Endothelial cell of umbilical vein (primary cell): ENCODE measurements at regions not wholly inside any gene's neighbourhood (a gene's known extent, or its start where the extent isn't known, plus 50 kb on each side); places are given as distances from the start of the nearest gene placed in this dataset.

ENCODE experiments used
- BruUV-seq: library from RNA; stranded (reverse); fragments of 400-500 nt; replicated peaks from 2 replicates; lab custom pipeline; 2021; lab: Mats Ljungman, UMichigan
- CTCF ChIA-PET: fragments of 300-600, 350-600 bp; sonication (Branson Sonifier 250); formaldehyde crosslinking; loops from one replicate; lab custom pipeline; 2021; ENCODE audit warnings: antibody characterized with exemption, inconsistent platforms; lab: Charles Lee
- POLR2A ChIA-PET: fragments of 300-600, 350-600 bp; sonication (Branson Sonifier 250); formaldehyde crosslinking; loops from one replicate; lab custom pipeline; 2021; ENCODE audit warnings: antibody characterized with exemption, inconsistent platforms; lab: Charles Lee
- DNase-seq: peaks from one replicate; pipeline ENCODE4 v3.0.0-alpha.2; 2011; ENCODE audit warnings: low read depth, low spot score
- FAIRE-seq: peaks from 2 replicates; lab custom pipeline; 2011; peaks lifted over from hg19 to GRCh38; lab: Jason Lieb, UNC
- H2AFZ ChIP-seq: 2 replicates; pipeline ENCODE4 v1.6.0; 2012; ENCODE audit warnings: low read depth, low read length, control low read depth, inconsistent platforms
- H3K27ac ChIP-seq: 2 replicates; pipeline ENCODE4 v1.5.1; 2011; ENCODE audit warnings: low read depth, mild to moderate bottlenecking, control low read depth, low read length, moderate library complexity; ENCODE audit not compliant: insufficient read depth
- H3K27me3 ChIP-seq, 2 experiments: 2 replicates each; pipeline versions ENCODE4 v1.6.0 to v1.6.1; 2011; ENCODE audit warnings: low read length in 2 of 2, mixed read lengths in 1 of 2; ENCODE audit not compliant: control insufficient read depth in 2 of 2, insufficient read depth in 2 of 2
- H3K36me3 ChIP-seq, 2 experiments: 2 replicates in 1 of 2; 3 replicates in 1 of 2; pipeline ENCODE4 v1.5.1; 2011; ENCODE audit warnings: low read length in 2 of 2, mild to moderate bottlenecking in 1 of 2, moderate library complexity in 1 of 2; ENCODE audit not compliant: control insufficient read depth in 2 of 2, insufficient read depth in 2 of 2; ENCODE audit errors: extremely low read depth in 1 of 2
- H3K4me1 ChIP-seq: 3 replicates; pipeline ENCODE4 v1.5.1; 2011; ENCODE audit warnings: mild to moderate bottlenecking, low read length; ENCODE audit not compliant: control insufficient read depth, insufficient read depth; ENCODE audit errors: extremely low read depth
- H3K4me2 ChIP-seq: 2 replicates; pipeline ENCODE4 v1.6.1; 2011; ENCODE audit warnings: low read length, control low read depth, mixed read lengths; ENCODE audit not compliant: insufficient read depth
- H3K4me3 ChIP-seq, 3 experiments: fragments of 200-600 bp in 1 of 3; sonication (generic), shearing (Covaris generic) in 1 of 3; replicated peaks in 1 of 3; 2 replicates each; pipeline ENCODE4 v1.5.1; 2011 to 2016; ENCODE audit warnings: control low read depth in 3 of 3, low read length in 3 of 3, mild to moderate bottlenecking in 2 of 3, inconsistent platforms in 1 of 3, low read depth in 1 of 3, moderate library complexity in 1 of 3; ENCODE audit not compliant: insufficient read depth in 1 of 3
- H3K79me2 ChIP-seq: 2 replicates; pipeline ENCODE4 v1.6.0; 2012; ENCODE audit warnings: low read length, inconsistent platforms; ENCODE audit not compliant: control insufficient read depth, insufficient read depth
- H3K9ac ChIP-seq: replicated peaks from 2 replicates; pipeline ENCODE3; 2011; ENCODE audit warnings: low read length, control low read depth; ENCODE audit not compliant: insufficient read depth; ENCODE audit errors: extremely low read depth
- H3K9me1 ChIP-seq: replicated peaks from 3 replicates; pipeline ENCODE4 v1.6.0; 2011; ENCODE audit warnings: mild to moderate bottlenecking, low read length; ENCODE audit not compliant: control insufficient read depth, insufficient read depth; ENCODE audit errors: extremely low read depth
- H3K9me3 ChIP-seq: replicated peaks from 2 replicates; pipeline ENCODE4 v1.5.1; 2012; ENCODE audit warnings: low read length, inconsistent platforms; ENCODE audit not compliant: control insufficient read depth, insufficient read depth
- H4K20me1 ChIP-seq: replicated peaks from 2 replicates; pipeline ENCODE3; 2011; ENCODE audit warnings: mild to moderate bottlenecking, low read length; ENCODE audit not compliant: control insufficient read depth, insufficient read depth; ENCODE audit errors: extremely low read depth
- EZH2 ChIP-seq: IDR thresholded peaks from 2 replicates; pipeline ENCODE4 v1.6.1; 2012; ENCODE audit warnings: borderline replicate concordance, low read depth, mild to moderate bottlenecking, moderate library complexity, low read length, inconsistent platforms; ENCODE audit not compliant: severe bottlenecking
- FOS ChIP-seq: IDR thresholded peaks from 2 replicates; pipeline ENCODE4 v1.6.1; 2011; ENCODE audit warnings: mild to moderate bottlenecking, low read length, moderate library complexity, borderline replicate concordance; ENCODE audit not compliant: insufficient read depth
- GATA2 ChIP-seq: IDR thresholded peaks from 2 replicates; pipeline ENCODE4 v1.7.0; 2011; ENCODE audit warnings: low read depth, mild to moderate bottlenecking, moderate library complexity, mixed read lengths, low read length; ENCODE audit not compliant: insufficient read length, insufficient read depth
- JUN ChIP-seq: IDR thresholded peaks from 2 replicates; pipeline ENCODE4 v1.6.1; 2011; ENCODE audit warnings: borderline replicate concordance, low read depth; ENCODE audit not compliant: insufficient read length, insufficient read depth
- MYC ChIP-seq: IDR thresholded peaks from one replicate; pipeline ENCODE4 v1.6.1; 2011; ENCODE audit warnings: mild to moderate bottlenecking, low read depth, low read length
- POLR2A ChIP-seq: IDR thresholded peaks from 2 replicates; pipeline ENCODE4 v1.6.1; 2012; ENCODE audit warnings: low read depth, mild to moderate bottlenecking, control low read depth, low read length
- POLR2AphosphoS5 ChIP-seq: IDR thresholded peaks from 2 replicates; pipeline ENCODE4 v1.6.1; 2012; ENCODE audit warnings: low read depth, mild to moderate bottlenecking, control low read depth, low read length, moderate library complexity; ENCODE audit not compliant: insufficient read depth
- dilution Hi-C: fragments of 300-500 bp; cut with MboI; formaldehyde crosslinking; loops from one replicate; pipeline ENCODE4 v1.15.0; 2019; ENCODE audit warnings: low sequenced_read_pairs; ENCODE audit not compliant: extremely low pct_ligation_motif_present
- intact Hi-C: fragments of 100-400 bp; cut with micrococcal nuclease; formaldehyde crosslinking; loops from one replicate; pipeline ENCODE4 v1.10.0; 2022
- TF ChIP-seq, protein P1 (sequence below), 2 donors: IDR thresholded peaks; 1 replicate in 1 of 2; 2 replicates in 1 of 2; pipeline ENCODE4 v1.5.1; 2011; ENCODE audit warnings: low read length in 2 of 2, mild to moderate bottlenecking in 2 of 2, moderate library complexity in 2 of 2, control low read depth in 1 of 2, inconsistent platforms in 1 of 2, low read depth in 1 of 2; ENCODE audit not compliant: insufficient read depth in 1 of 2; ENCODE audit errors: extremely low read depth in 1 of 2
- TF ChIP-seq, protein P2 (sequence below): IDR thresholded peaks from 2 replicates; pipeline ENCODE4 v1.6.1; 2011; ENCODE audit not compliant: insufficient read depth, insufficient read length

DNA sequence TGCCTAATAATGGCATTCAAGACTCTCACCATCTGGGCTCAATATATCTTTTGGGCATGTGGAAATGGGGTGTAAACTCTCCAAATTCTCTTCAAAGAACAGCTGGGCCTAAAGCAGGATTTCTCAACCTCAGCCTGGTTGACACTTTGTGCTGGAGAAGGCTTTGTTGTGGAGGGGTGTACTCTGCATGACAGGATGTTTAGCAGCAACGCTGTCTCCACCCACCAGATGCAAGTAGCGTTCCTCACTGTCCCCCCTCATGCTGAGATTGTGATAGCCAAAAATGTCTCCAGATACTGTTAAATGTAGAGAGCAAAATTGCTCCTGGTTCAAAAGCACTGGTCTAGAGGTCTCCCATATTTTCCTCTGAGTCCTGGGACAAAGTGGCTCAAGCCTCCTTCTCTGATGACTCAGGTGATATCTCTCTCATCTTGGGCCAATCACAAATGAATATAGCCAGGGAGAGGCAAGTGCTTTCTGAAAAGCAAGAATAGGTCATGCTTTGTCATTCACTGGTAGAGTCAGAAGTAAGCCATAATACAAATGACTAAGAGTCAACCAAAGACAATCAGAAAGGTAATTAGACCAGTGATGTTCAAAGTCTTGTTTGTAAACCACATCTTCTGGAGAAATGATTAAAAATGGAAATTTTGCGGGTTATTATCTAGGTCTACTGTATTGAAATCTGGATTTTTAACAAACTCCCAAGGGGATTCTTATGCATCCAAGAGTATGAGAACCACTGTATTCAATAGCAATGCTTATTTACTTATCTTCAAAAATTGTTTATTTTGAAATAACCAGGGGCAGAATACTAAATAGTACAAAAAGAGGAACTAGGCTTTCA, 330.8 kb downstream of the PTEN start:
- Histone ChIP-seq H3K36me3 (no peaks in the 10 kb centered on the region), H3K4me2 (no peak overlapping the region), H3K27me3 (peaks cover 0 to 2% of the 10 kb centered on the region in 2 experiments), H3K9me3 (no peaks in the 10 kb centered on the region), H3K4me1 (no peaks in the 10 kb centered on the region), H3K79me2 (no peaks in the 10 kb centered on the region), H3K27ac (no peak overlapping the region), H4K20me1 (no peaks in the 10 kb centered on the region), H3K9ac (no peak overlapping the region), H3K4me3 (no peak overlapping the region), H2AFZ (no peak overlapping the region), H3K9me1 (no peaks in the 10 kb centered on the region)
- POLR2A ChIA-PET, result no interaction called here
- no TSS peak for BruUV-seq
- FAIRE-seq (no peak), DNase-seq (no peak)
- TF ChIP-seq JUN (no peak), GATA2 (no peak), FOS (no peak), MYC (no peak), POLR2AphosphoS5 (no peak), POLR2A (no peak), EZH2 (no peak)
- TF ChIP-seq, protein P1, sequence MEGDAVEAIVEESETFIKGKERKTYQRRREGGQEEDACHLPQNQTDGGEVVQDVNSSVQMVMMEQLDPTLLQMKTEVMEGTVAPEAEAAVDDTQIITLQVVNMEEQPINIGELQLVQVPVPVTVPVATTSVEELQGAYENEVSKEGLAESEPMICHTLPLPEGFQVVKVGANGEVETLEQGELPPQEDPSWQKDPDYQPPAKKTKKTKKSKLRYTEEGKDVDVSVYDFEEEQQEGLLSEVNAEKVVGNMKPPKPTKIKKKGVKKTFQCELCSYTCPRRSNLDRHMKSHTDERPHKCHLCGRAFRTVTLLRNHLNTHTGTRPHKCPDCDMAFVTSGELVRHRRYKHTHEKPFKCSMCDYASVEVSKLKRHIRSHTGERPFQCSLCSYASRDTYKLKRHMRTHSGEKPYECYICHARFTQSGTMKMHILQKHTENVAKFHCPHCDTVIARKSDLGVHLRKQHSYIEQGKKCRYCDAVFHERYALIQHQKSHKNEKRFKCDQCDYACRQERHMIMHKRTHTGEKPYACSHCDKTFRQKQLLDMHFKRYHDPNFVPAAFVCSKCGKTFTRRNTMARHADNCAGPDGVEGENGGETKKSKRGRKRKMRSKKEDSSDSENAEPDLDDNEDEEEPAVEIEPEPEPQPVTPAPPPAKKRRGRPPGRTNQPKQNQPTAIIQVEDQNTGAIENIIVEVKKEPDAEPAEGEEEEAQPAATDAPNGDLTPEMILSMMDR (IDR thresholded peaks at IDR 0.05; ENCODE audit: extremely low read depth in 1 of 2, insufficient read depth in 1 of 2, low read depth in 1 of 2, low read length in 2 of 2), result no peak
- TF ChIP-seq, protein P2, sequence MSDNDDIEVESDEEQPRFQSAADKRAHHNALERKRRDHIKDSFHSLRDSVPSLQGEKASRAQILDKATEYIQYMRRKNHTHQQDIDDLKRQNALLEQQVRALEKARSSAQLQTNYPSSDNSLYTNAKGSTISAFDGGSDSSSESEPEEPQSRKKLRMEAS, result no peak
- dilution Hi-C loops (no loop called here), intact Hi-C loops (no loop called here)
- CTCF ChIA-PET, result no interaction called here
